ENCODE measurements at regions not wholly inside any gene's neighbourhood (a gene's known extent, or its start where the extent isn't known, plus 50 kb on each side); places are given as distances from the start of the nearest gene placed in this dataset.
A peak's percentile ranks its signal among the peaks of the same experiment; 100 is the strongest.

- H3K27ac ChIP-seq (ENCODE audit: low read depth, low read length, poor library complexity, severe bottlenecking): no peak overlapping the region
- H3K4me1 ChIP-seq (ENCODE audit: insufficient read depth, low read length, poor library complexity, severe bottlenecking): peaks cover 10% of the 10 kb centered on the region
- no peak for DNase-seq (ENCODE audit: low spot score)
- POLR2A ChIA-PET: interaction anchor here (0.7 to 0.9 kb wide), 2 partner anchors 13 to 136 kb away, joined by 3 read pairs; no protein-coding TSS in a partner anchor
- BruUV-seq (replicated peaks): no TSS peak
- intact Hi-C loops (cut with micrococcal nuclease; ENCODE audit: unreplicated experiment): no loop called here
- no peaks in the 10 kb centered on the region for H3K9me3 ChIP-seq (ENCODE audit: low read length)
- no peaks in the 10 kb centered on the region for H3K79me2 ChIP-seq (ENCODE audit: insufficient read depth, low read depth, low read length)
- H3K4me2 ChIP-seq (ENCODE audit: low read length): no peak overlapping the region
- TF ChIP-seq EZH2phosphoT487 (IDR thresholded peaks at IDR 0.05; ENCODE audit: borderline replicate concordance, low read depth, low read length) (no peak), CTCF (conservative IDR thresholded peaks at IDR 0.05; ENCODE audit: low read length) (no peak)
- H2AFZ ChIP-seq (ENCODE audit: low read length): no peak overlapping the region
- CTCF ChIA-PET (ENCODE audit: unreplicated experiment): no interaction called here
- no peaks in the 10 kb centered on the region for H4K20me1 ChIP-seq (ENCODE audit: insufficient read depth, low read length)
- no peaks in the 10 kb centered on the region for H3K9me2 ChIP-seq (ENCODE audit: insufficient read depth, low read length)
- no peaks in the 10 kb centered on the region for H3K36me3 ChIP-seq (ENCODE audit: insufficient read depth, low read length)
- H3K4me3 ChIP-seq (ENCODE audit: low read depth, low read length, poor library complexity, severe bottlenecking): no peak overlapping the region
Observed at GRCh38 chr2:74751981-74752851, 81.7 kb upstream of the HK2 start.

- Histone ChIP-seq H3K27ac (ENCODE audit: low read depth, low read length, poor library complexity, severe bottlenecking) (no peak overlapping the region), H3K4me2 (ENCODE audit: low read length) (no peak overlapping the region), H3K36me3 (ENCODE audit: insufficient read depth, low read length) (no peaks in the 10 kb centered on the region), H3K9me3 (ENCODE audit: low read length) (no peaks in the 10 kb centered on the region), H4K20me1 (ENCODE audit: insufficient read depth, low read length) (no peaks in the 10 kb centered on the region), H3K9me2 (ENCODE audit: insufficient read depth, low read length) (no peaks in the 10 kb centered on the region), H2AFZ (ENCODE audit: low read length) (no peak overlapping the region), H3K4me1 (ENCODE audit: insufficient read depth, low read length, poor library complexity, severe bottlenecking) (peaks cover 10% of the 10 kb centered on the region), H3K4me3 (ENCODE audit: low read depth, low read length, poor library complexity, severe bottlenecking) (no peak overlapping the region), H3K79me2 (ENCODE audit: insufficient read depth, low read depth, low read length) (no peaks in the 10 kb centered on the region)
- ChIA-PET CTCF (ENCODE audit: unreplicated experiment) (no interaction called here), POLR2A (no interaction called here)
- BruUV-seq (replicated peaks): no TSS peak
- no peak for DNase-seq (ENCODE audit: low spot score)
- intact Hi-C loops (cut with micrococcal nuclease; ENCODE audit: unreplicated experiment): no loop called here
- no peak for TF ChIP-seq CTCF (conservative IDR thresholded peaks at IDR 0.05; ENCODE audit: low read length)
- no peak for TF ChIP-seq EZH2phosphoT487 (IDR thresholded peaks at IDR 0.05; ENCODE audit: borderline replicate concordance, low read depth, low read length)
Observed at GRCh38 chr2:74755386-74755785, 78.5 kb upstream of the HK2 start.

- no peaks in the 10 kb centered on the region for H3K36me3 ChIP-seq (ENCODE audit: insufficient read depth, low read length)
- CTCF ChIA-PET (ENCODE audit: unreplicated experiment): no interaction called here
- TF ChIP-seq CTCF (conservative IDR thresholded peaks at IDR 0.05; ENCODE audit: low read length): no peak
- TF ChIP-seq EZH2phosphoT487 (IDR thresholded peaks at IDR 0.05; ENCODE audit: borderline replicate concordance, low read depth, low read length): no peak
- H2AFZ ChIP-seq (ENCODE audit: low read length): no peak overlapping the region
- H3K9me2 ChIP-seq (ENCODE audit: insufficient read depth, low read length): no peaks in the 10 kb centered on the region
- intact Hi-C loops (cut with micrococcal nuclease; ENCODE audit: unreplicated experiment): no loop called here
- DNase-seq (ENCODE audit: low spot score): peak; percentile 70
- H3K79me2 ChIP-seq (ENCODE audit: insufficient read depth, low read depth, low read length): no peaks in the 10 kb centered on the region
- no peaks in the 10 kb centered on the region for H4K20me1 ChIP-seq (ENCODE audit: insufficient read depth, low read length)
- no TSS peak for BruUV-seq (replicated peaks)
- peaks cover 10% of the 10 kb centered on the region for H3K4me1 ChIP-seq (ENCODE audit: insufficient read depth, low read length, poor library complexity, severe bottlenecking)
- H3K9me3 ChIP-seq (ENCODE audit: low read length): no peaks in the 10 kb centered on the region
- H3K4me3 ChIP-seq (ENCODE audit: low read depth, low read length, poor library complexity, severe bottlenecking): no peak overlapping the region
- H3K4me2 ChIP-seq (ENCODE audit: low read length): peak overlapping the region; percentile 32; the same call in 1 of the 2 replicates
- no peak overlapping the region for H3K27ac ChIP-seq (ENCODE audit: low read depth, low read length, poor library complexity, severe bottlenecking)
- POLR2A ChIA-PET: interaction anchor here (0.7 kb wide), 2 partner anchors 15 to 789 kb away, joined by 3 read pairs; no protein-coding TSS in a partner anchor
Observed at GRCh38 chr2:74756356-74756890, 77.5 kb upstream of the HK2 start.
